Fibroblast of lung (primary cell): ENCODE measurements at regions not wholly inside any gene's neighbourhood (a gene's known extent, or its start where the extent isn't known, plus 50 kb on each side); places are given as distances from the start of the nearest gene placed in this dataset.

ENCODE experiments used
- DNase-seq, 2 donors: peaks; one replicate each; pipeline versions ENCODE4 v3.0.0 to v3.0.0-alpha.2; 2010; ENCODE audit warnings: low read depth in 2 of 2
- H2AFZ ChIP-seq: 2 replicates; pipeline ENCODE4 v1.5.1; 2012; ENCODE audit warnings: low read length, control low read depth, inconsistent platforms
- H3K27ac ChIP-seq: 2 replicates; pipeline ENCODE4 v1.5.1; 2011; ENCODE audit warnings: low read length, control low read depth; ENCODE audit not compliant: insufficient read depth
- H3K27me3 ChIP-seq: 2 replicates; pipeline ENCODE4 v1.5.1; 2011; ENCODE audit warnings: mild to moderate bottlenecking, low read length; ENCODE audit not compliant: control insufficient read depth, insufficient read depth
- H3K36me3 ChIP-seq: 2 replicates; pipeline ENCODE4 v1.5.1; 2011; ENCODE audit warnings: low read length; ENCODE audit not compliant: control insufficient read depth, insufficient read depth
- H3K4me1 ChIP-seq: 2 replicates; pipeline ENCODE4 v1.5.1; 2011; ENCODE audit warnings: low read length; ENCODE audit not compliant: control insufficient read depth, insufficient read depth; ENCODE audit errors: extremely low read depth
- H3K4me2 ChIP-seq: 2 replicates; pipeline ENCODE4 v1.5.1; 2011; ENCODE audit warnings: low read length, control low read depth; ENCODE audit not compliant: insufficient read depth; ENCODE audit errors: extremely low read depth
- H3K4me3 ChIP-seq, 4 experiments: fragments of 200-600 bp in 1 of 4; sonication (generic) in 1 of 4; replicated peaks in 1 of 4; 2 replicates each; pipeline ENCODE4 v1.5.1; 2011 to 2016; ENCODE audit warnings: low read length in 4 of 4, low read depth in 3 of 4, mild to moderate bottlenecking in 3 of 4, control low read depth in 2 of 4, inconsistent platforms in 1 of 4, mixed read lengths in 1 of 4; ENCODE audit not compliant: insufficient read depth in 1 of 4; ENCODE audit errors: control extremely low read depth in 1 of 4
- H3K79me2 ChIP-seq: 2 replicates; pipeline ENCODE4 v1.5.1; 2012; ENCODE audit warnings: mild to moderate bottlenecking, low read length, inconsistent platforms; ENCODE audit not compliant: control insufficient read depth, insufficient read depth
- H3K9ac ChIP-seq: 2 replicates; pipeline ENCODE4 v1.5.1; 2011; ENCODE audit warnings: mild to moderate bottlenecking, low read length, control low read depth; ENCODE audit not compliant: insufficient read depth
- H3K9me3 ChIP-seq: 2 replicates; pipeline ENCODE4 v1.5.1; 2012; ENCODE audit warnings: low read depth, low read length; ENCODE audit not compliant: control insufficient read depth, insufficient read depth
- H4K20me1 ChIP-seq: 2 replicates; pipeline ENCODE4 v1.5.1; 2011; ENCODE audit warnings: low read length; ENCODE audit not compliant: control insufficient read depth, insufficient read depth; ENCODE audit errors: extremely low read depth
- CTCF ChIP-seq, 2 donors: IDR thresholded peaks in 1 of 2; conservative IDR thresholded peaks in 1 of 2; 1 replicate in 1 of 2; 2 replicates in 1 of 2; pipeline ENCODE4 v1.5.1; 2011 to 2012; ENCODE audit warnings: low read length in 2 of 2, control low read depth in 1 of 2, inconsistent platforms in 1 of 2, low read depth in 1 of 2, mild to moderate bottlenecking in 1 of 2
- EZH2 ChIP-seq: IDR thresholded peaks from 2 replicates; pipeline ENCODE4 v1.5.1; 2012; ENCODE audit warnings: low read length, control low read depth, mild to moderate bottlenecking; ENCODE audit errors: missing control alignments

- Histone ChIP-seq H3K27me3 (no peaks in the 10 kb centered on the region), H3K4me3 (no peak overlapping the region), H3K4me1 (no peaks in the 10 kb centered on the region), H3K36me3 (no peaks in the 10 kb centered on the region), H3K4me2 (no peak overlapping the region), H3K9me3 (no peaks in the 10 kb centered on the region), H2AFZ (no peak overlapping the region), H3K79me2 (no peaks in the 10 kb centered on the region), H3K27ac (no peak overlapping the region), H3K9ac (no peak overlapping the region), H4K20me1 (no peaks in the 10 kb centered on the region)
- DNase-seq: no peak
- TF ChIP-seq EZH2 (no peak), CTCF (conservative IDR thresholded peaks at IDR 0.05 in 1 of 2, IDR thresholded peaks at IDR 0.05 in 1 of 2; ENCODE audit: low read depth in 1 of 2, low read length in 2 of 2) (no peak)
Measured at GRCh38 chr5:42879291-42879690, 67.6 kb upstream of the SELENOP start.

GRCh38 chr5:42878550-42878949 lies 66.9 kb upstream of the SELENOP start:
- DNase-seq: no peak
- Histone ChIP-seq H3K27me3 (no peaks in the 10 kb centered on the region), H3K4me1 (no peaks in the 10 kb centered on the region)

GRCh38 chr5:42878041-42878440 lies 66.3 kb upstream of the SELENOP start:
- Histone ChIP-seq H3K4me1 (no peaks in the 10 kb centered on the region), H3K4me3 (no peak overlapping the region), H3K27me3 (peaks cover 2% of the 10 kb centered on the region), H4K20me1 (no peaks in the 10 kb centered on the region), H2AFZ (no peak overlapping the region), H3K36me3 (no peaks in the 10 kb centered on the region), H3K9me3 (no peaks in the 10 kb centered on the region), H3K9ac (no peak overlapping the region), H3K27ac (no peak overlapping the region), H3K4me2 (no peak overlapping the region), H3K79me2 (no peaks in the 10 kb centered on the region)
- DNase-seq: no peak
- no peak for TF ChIP-seq EZH2
- TF ChIP-seq CTCF (conservative IDR thresholded peaks at IDR 0.05 in 1 of 2, IDR thresholded peaks at IDR 0.05 in 1 of 2; ENCODE audit: low read depth in 1 of 2, low read length in 2 of 2): no peak

More at GRCh38 chr5:42878550-42878949, 66.9 kb upstream of the SELENOP start:
- Histone ChIP-seq H2AFZ (no peak overlapping the region), H3K9me3 (no peaks in the 10 kb centered on the region), H3K36me3 (no peaks in the 10 kb centered on the region), H3K4me3 (no peak overlapping the region), H4K20me1 (no peaks in the 10 kb centered on the region), H3K27ac (no peak overlapping the region), H3K9ac (no peak overlapping the region), H3K4me2 (no peak overlapping the region), H3K79me2 (no peaks in the 10 kb centered on the region)
- TF ChIP-seq CTCF (conservative IDR thresholded peaks at IDR 0.05 in 1 of 2, IDR thresholded peaks at IDR 0.05 in 1 of 2; ENCODE audit: low read depth in 1 of 2, low read length in 2 of 2) (no peak), EZH2 (no peak)
